Heart right ventricle (tissue), 16 donors: ENCODE measurements at regions not wholly inside any gene's neighbourhood (a gene's known extent, or its start where the extent isn't known, plus 50 kb on each side); places are given as distances from the start of the nearest gene placed in this dataset.
"Not testable (repeated sequence)": the region's sequence is repeated elsewhere in the genome, so short reads cannot be mapped to it uniquely, and the experiment has no call there.

Experiments
- ATAC-seq, 8 donors: fragments of 200-7000 bp; cut with Tn5 transposase; one replicate each; pipeline ENCODE4 v1.9.1; 2020; ENCODE audit warnings: mild to moderate bottlenecking in 8 of 8, moderate library complexity in 8 of 8, moderate number of reproducible peaks in 1 of 8
- DNase-seq, 2 donors: peaks; one replicate each; pipeline ENCODE4 v3.0.0-alpha.2; 2020
- H3K27ac ChIP-seq, 10 donors: fragments of 200-600 bp; sonication (generic) in 2 of 10; one replicate each; pipeline versions ENCODE4 v1.5.0 to v1.8.0; 2020 to 2022; ENCODE audit warnings: mild to moderate bottlenecking in 3 of 10
- H3K27me3 ChIP-seq, 7 donors: fragments of 200-600 bp; one replicate each; pipeline ENCODE4 v1.8.0; 2021 to 2022; ENCODE audit warnings: mild to moderate bottlenecking in 2 of 7
- H3K36me3 ChIP-seq, 9 donors: fragments of 200-600 bp; sonication (generic) in 1 of 9; one replicate each; pipeline versions ENCODE4 v1.5.0 to v1.8.0; 2020 to 2022; ENCODE audit warnings: mild to moderate bottlenecking in 2 of 9
- H3K4me1 ChIP-seq, 9 donors: fragments of 200-600 bp; sonication (generic) in 1 of 9; one replicate each; pipeline versions ENCODE4 v1.5.0 to v1.8.0; 2020 to 2022; ENCODE audit warnings: mild to moderate bottlenecking in 4 of 9
- H3K4me3 ChIP-seq, 10 donors: fragments of 200-600 bp; sonication (generic) in 2 of 10; one replicate each; pipeline versions ENCODE4 v1.5.0 to v1.8.0; 2020 to 2022; ENCODE audit warnings: mild to moderate bottlenecking in 7 of 10, moderate library complexity in 2 of 10
- H3K9me3 ChIP-seq, 11 donors: fragments of 200-600 bp in 10 of 11; sonication (generic) in 2 of 11; one replicate each; pipeline versions ENCODE4 v1.5.0 to v1.8.0; 2013 to 2022; ENCODE audit warnings: mild to moderate bottlenecking in 2 of 11, control low read depth in 1 of 11, moderate library complexity in 1 of 11
- WGBS, 2 donors: extraction: QIAGEN DNeasy Blood & Tissue Kit; methylation state at CpG; one replicate each; pipeline ENCODE4 v1.1.7; 2013; ENCODE audit warnings: inconsistent platforms in 1 of 2; 5-methylcytosine and 5-hydroxymethylcytosine counted together
- intact Hi-C, 10 donors: fragments of 100-400 bp; cut with DNase I; formaldehyde crosslinking; loops; one replicate each; pipeline versions ENCODE4 v1.11.1 to v1.14.2; 2022
- TF ChIP-seq, protein P1 (sequence below), 9 donors: fragments of 200-600 bp; sonication (generic) in 2 of 9; IDR thresholded peaks; one replicate each; pipeline versions ENCODE4 v1.5.0 to v1.8.0; 2021 to 2022; ENCODE audit warnings: antibody characterized with exemption in 9 of 9, mild to moderate bottlenecking in 5 of 9, moderate library complexity in 1 of 9
- donor health status: Arrhythmogenic right ventricular cardiomyopathy.
- donor health status: ischemic (EF 13 %, LVEDD 7.1; RV severe dilation, severe dysfunction).
- donor health status: healthy with polysubstance abuse.
- donor health status: DM: no; HTN: yes; CAD: no.
- donor health status: DM: no; HTN: no; CAD: no.
- donor health status: ischemic (EF 25% LVEDD 6.9; RV normal size, moderate dysfunction).
- donor health status: ischemic (EF 25% LVEDD 5.7; RV mildly dilated, moderate dysfunction).
- donor health status: healthy.
- donor health status: DM: yes; HTN: yes; CAD: no.
- donor health status: Ischemic cardiomyopathy.
- donor health status: ischemic (EF 35%, LVEDD 5.7; RV mildly dilated, moderate dysfunction).
- donor health status: nonischemic (EF 11% LVEDD 7.7; RV severe dilation, severe dysfunction).
- donor health status: DM: yes; HTN: yes; CAD: no.
- donor health status: PGD.
- donor health status: ischemic (EF 29% LVEDD 5.4; RV normal size, mild dysfunction).
- donor health status: nonischemic (EF 23%, LVEDD 6.1; RV moderate dilation, normal function).

DNA sequence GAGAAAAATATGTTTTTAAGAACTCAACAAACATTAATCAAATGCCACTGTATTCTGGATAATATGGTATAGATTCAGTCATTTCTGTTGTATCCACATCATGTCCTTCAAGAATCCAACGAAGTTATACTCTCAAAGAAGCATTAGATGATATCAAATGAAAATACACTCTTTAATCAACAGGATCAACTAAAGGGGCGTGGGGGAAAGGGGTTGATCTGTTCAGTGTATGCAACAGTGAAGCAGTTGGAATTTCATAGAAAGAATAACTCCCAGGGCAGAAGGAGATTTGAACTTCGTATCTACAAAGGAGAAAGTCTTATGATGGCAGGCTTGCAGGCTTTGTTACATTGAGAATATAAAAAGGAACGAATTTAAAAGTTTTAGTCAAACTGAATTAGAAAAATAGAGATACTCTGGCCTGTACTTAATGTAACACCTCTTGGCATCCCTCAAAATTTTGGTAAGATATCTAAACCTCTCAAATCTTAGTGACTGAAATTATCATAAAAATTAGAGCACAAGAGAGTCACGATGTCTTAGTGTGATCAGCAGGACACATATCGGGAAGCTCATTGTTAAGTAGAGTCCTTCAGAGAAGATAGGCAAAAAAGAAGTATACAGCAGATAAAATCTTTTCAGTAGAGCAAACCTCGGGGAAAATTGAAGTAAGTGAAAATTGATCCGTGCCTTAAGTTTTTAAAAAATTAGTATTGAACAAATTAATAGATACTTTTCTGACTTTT, 431.4 kb downstream of the KCNJ18 start:
- 37 to 42% methylated on average over 8 of the region's 8 CpGs for WGBS, 2 donors
- no peaks in the 10 kb centered on the region for H3K27me3 ChIP-seq
- intact Hi-C loops = no loop called here
- DNase-seq (no peak), ATAC-seq (no peak)
- H3K36me3 ChIP-seq = no peaks in the 10 kb centered on the region
- TF ChIP-seq, protein P1, sequence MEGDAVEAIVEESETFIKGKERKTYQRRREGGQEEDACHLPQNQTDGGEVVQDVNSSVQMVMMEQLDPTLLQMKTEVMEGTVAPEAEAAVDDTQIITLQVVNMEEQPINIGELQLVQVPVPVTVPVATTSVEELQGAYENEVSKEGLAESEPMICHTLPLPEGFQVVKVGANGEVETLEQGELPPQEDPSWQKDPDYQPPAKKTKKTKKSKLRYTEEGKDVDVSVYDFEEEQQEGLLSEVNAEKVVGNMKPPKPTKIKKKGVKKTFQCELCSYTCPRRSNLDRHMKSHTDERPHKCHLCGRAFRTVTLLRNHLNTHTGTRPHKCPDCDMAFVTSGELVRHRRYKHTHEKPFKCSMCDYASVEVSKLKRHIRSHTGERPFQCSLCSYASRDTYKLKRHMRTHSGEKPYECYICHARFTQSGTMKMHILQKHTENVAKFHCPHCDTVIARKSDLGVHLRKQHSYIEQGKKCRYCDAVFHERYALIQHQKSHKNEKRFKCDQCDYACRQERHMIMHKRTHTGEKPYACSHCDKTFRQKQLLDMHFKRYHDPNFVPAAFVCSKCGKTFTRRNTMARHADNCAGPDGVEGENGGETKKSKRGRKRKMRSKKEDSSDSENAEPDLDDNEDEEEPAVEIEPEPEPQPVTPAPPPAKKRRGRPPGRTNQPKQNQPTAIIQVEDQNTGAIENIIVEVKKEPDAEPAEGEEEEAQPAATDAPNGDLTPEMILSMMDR (IDR thresholded peaks at IDR 0.05) = no peak
- H3K4me3 ChIP-seq = no peak overlapping the region
- no peak overlapping the region for H3K27ac ChIP-seq
- H3K4me1 ChIP-seq = no peaks in the 10 kb centered on the region
- H3K9me3 ChIP-seq = peaks cover 0 to 2% (median 0%) of the 10 kb centered on the region in 11 donors

DNA sequence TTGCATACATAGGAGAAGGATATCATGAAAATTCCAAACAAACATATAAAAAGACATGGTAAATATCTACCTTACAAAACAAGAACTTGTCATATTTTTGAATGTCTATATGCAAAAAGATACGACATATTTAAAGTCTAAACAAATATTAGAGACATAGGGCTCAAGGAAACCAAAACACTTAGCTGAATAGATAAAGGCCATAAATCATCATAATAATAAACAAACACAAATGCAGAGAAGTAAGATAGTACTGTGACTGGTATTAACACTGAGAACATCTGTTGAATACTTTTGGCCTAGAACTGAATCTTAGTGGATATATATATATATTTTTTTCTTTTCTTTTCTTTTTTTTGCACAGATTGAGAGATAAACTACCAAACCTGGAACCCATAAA, 435.8 kb downstream of the KCNJ18 start:
- TF ChIP-seq, protein P1 (IDR thresholded peaks at IDR 0.05) = no peak
- ATAC-seq (no peak), DNase-seq (no peak)
- Histone ChIP-seq H3K4me3 (no peak overlapping the region), H3K36me3 (no peaks in the 10 kb centered on the region), H3K4me1 (no peaks in the 10 kb centered on the region), H3K27ac (no peak overlapping the region), H3K27me3 (no peaks in the 10 kb centered on the region), H3K9me3 (peaks cover 0 to 15% (median 0%) of the 10 kb centered on the region in 11 donors)
- intact Hi-C loops = no loop called here
- 76 to 77% methylated on average over 1 of the region's 1 CpG for WGBS, 2 donors

DNA sequence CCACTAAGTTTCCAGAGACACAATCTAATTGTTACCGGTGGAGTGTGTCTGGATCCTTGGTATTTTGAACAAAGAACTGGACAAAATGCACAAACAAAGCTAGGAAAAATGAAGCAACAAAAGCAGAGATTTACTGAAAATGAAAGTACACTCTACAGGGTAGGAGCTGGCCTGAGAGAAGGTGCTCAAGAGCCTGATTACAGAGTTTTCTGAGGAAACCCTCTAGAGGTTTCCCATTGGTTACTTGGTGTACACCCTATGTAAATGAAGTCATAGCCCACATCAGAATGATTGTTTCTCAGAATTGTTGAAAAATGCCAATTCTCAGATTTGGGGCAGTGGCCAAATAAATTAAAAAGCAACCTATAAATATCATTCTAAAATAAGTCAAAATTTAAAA, 436.4 kb downstream of the KCNJ18 start:
- intact Hi-C loops = no loop called here

DNA sequence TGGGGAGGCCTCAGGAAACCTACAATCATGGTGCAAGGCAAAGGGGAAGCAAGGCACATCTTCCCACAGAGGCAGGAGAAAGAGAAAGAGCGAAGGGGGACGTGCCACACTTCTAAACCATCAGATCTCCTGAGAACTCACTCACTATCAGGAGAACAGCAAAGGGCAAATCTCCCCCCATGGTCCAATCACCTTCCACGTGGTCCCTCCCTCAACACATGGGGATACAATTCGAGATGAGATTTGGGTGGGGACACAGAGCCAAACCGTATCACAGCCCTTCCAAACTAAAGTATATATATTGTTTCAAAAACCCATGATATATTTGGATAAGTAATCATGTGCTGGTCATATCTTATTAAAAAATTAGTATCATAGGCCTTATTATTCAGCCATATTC, 437.6 kb downstream of the KCNJ18 start:
- intact Hi-C loops, DNase-seq, H3K4me1 ChIP-seq, H3K4me3 ChIP-seq, H3K27ac ChIP-seq, H3K27me3 ChIP-seq, ATAC-seq, H3K36me3 ChIP-seq: not testable (repeated sequence)
- 27 to 44% methylated on average over 5 of the region's 5 CpGs for WGBS, 2 donors
- H3K9me3 ChIP-seq = peaks cover 0 to 20% (median 0%) of the 10 kb centered on the region in 11 donors

More for the DNA sequence above, 436.4 kb downstream of the KCNJ18 start:
- no peaks in the 10 kb centered on the region for H3K4me1 ChIP-seq
- 88 to 92% methylated on average over 1 of the region's 1 CpG for WGBS, 2 donors
- no peak overlapping the region for H3K27ac ChIP-seq
- H3K27me3 ChIP-seq = no peaks in the 10 kb centered on the region
- ATAC-seq (no peak), DNase-seq (no peak)
- peaks cover 0 to 19% (median 0%) of the 10 kb centered on the region in 11 donors for H3K9me3 ChIP-seq
- TF ChIP-seq, protein P1 (IDR thresholded peaks at IDR 0.05) = no peak
- H3K4me3 ChIP-seq = no peak overlapping the region
- H3K36me3 ChIP-seq = no peaks in the 10 kb centered on the region

DNA sequence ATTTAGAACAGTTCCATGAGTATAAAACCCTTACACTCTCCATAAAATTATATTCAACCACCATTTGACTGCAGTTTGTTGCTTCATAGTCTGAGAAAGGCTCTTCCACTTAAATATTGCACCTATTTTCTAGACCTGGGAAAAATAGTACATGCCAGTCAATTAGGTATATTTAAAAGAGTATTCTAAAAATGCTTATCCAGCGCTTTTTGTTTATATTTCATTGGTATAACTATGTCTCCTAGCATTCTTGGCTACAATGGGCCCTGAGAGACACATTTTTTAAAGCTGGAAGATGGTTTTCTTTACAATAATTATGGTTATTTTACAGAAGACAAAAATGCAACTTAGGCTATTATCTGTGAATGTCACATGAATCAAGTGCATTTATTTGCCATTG, 439.4 kb downstream of the KCNJ18 start:
- DNase-seq (no peak), ATAC-seq (no peak)
- Histone ChIP-seq H3K4me3 (no peak overlapping the region), H3K36me3 (no peaks in the 10 kb centered on the region), H3K27ac (no peak overlapping the region), H3K4me1 (no peaks in the 10 kb centered on the region), H3K27me3 (no peaks in the 10 kb centered on the region), H3K9me3 (peaks cover 0 to 23% (median 0%) of the 10 kb centered on the region in 11 donors)
- WGBS, 2 donors = 14 to 21% methylated on average over 1 of the region's 1 CpG
- TF ChIP-seq, protein P1 (IDR thresholded peaks at IDR 0.05) = no peak
- intact Hi-C loops = no loop called here
